Stimulated activated naive CD8-positive, alpha-beta T cell treated with anti-CD3 and anti-CD28 coated beads, Interleukin-15, amount 100 ng/mL, for 72 hours (primary cell): ENCODE measurements at regions not wholly inside any gene's neighbourhood (a gene's known extent, or its start where the extent isn't known, plus 50 kb on each side); places are given as distances from the start of the nearest gene placed in this dataset.
"Not testable (repeated sequence)": the region's sequence is repeated elsewhere in the genome, so short reads cannot be mapped to it uniquely, and the experiment has no call there.

Source experiments
- ATAC-seq: fragments of 150-1000 bp; cut with Tn5 transposase; 2 replicates; pipeline ENCODE4 v1.10.0; 2021; ENCODE audit warnings: mild to moderate bottlenecking, moderate library complexity
- DNase-seq, 2 donors: peaks; one replicate each; pipeline ENCODE4 v3.0.0; 2021 to 2022
- H3K27ac Mint-ChIP-seq, 2 donors: one replicate each; pipeline ENCODE4 v1.8.0; 2022; ENCODE audit warnings: mild to moderate bottlenecking in 2 of 2, mixed read lengths in 2 of 2, moderate library complexity in 2 of 2
- H3K27me3 Mint-ChIP-seq: one replicate; pipeline ENCODE4 v1.8.0; 2022; ENCODE audit warnings: mixed read lengths
- H3K4me1 Mint-ChIP-seq: one replicate; pipeline ENCODE4 v1.8.0; 2022; ENCODE audit warnings: mild to moderate bottlenecking, mixed read lengths
- H3K4me3 Mint-ChIP-seq, 2 donors: one replicate each; pipeline ENCODE4 v1.8.0; 2022; ENCODE audit warnings: mild to moderate bottlenecking in 2 of 2, mixed read lengths in 2 of 2, moderate library complexity in 1 of 2
- H3K9me3 Mint-ChIP-seq, 2 donors: one replicate each; pipeline ENCODE4 v1.8.0; 2022; ENCODE audit warnings: mixed read lengths in 2 of 2

DNA sequence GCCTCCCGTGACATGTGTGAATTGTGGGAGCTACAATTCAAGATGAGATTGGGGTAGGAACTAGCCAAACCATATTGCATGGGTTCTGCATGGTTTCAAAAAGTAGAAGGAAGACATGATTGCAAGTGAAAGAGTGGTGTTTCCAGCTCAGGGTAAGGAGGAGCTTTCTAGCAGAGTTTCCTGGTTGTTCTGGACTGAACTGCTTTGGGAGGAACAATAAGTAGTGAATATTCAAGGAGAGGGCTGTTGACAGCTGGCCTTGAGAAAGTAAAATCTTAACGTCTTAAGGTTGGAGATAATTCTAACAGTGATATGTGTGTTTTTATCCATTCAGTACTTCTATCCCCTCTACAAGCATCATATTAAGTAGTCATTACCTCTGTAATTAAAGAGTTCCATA is 62.2 kb upstream of the PRKG1 start:
- Mint-ChIP-seq H3K4me1 (no peaks in the 10 kb centered on the region), H3K9me3 (no peaks in the 10 kb centered on the region), H3K27ac (no peak overlapping the region), H3K4me3 (no peak overlapping the region), H3K27me3 (no peaks in the 10 kb centered on the region)
- ATAC-seq = no peak
- DNase-seq = no peak

GRCh38 chr10:51014680-51015389 is 59.5 kb upstream of the PRKG1 start:
- no peak overlapping the region for H3K4me3 Mint-ChIP-seq
- no peak overlapping the region for H3K27ac Mint-ChIP-seq
- no peak for ATAC-seq
- DNase-seq = no peak
- no peaks in the 10 kb centered on the region for H3K9me3 Mint-ChIP-seq
- H3K27me3 Mint-ChIP-seq = no peaks in the 10 kb centered on the region
- H3K4me1 Mint-ChIP-seq = no peaks in the 10 kb centered on the region

GRCh38 chr10:51015390-51015754 is 58.9 kb upstream of the PRKG1 start:
- not testable (repeated sequence) for H3K4me3 Mint-ChIP-seq, H3K4me1 Mint-ChIP-seq, ATAC-seq, H3K9me3 Mint-ChIP-seq, DNase-seq, H3K27me3 Mint-ChIP-seq, H3K27ac Mint-ChIP-seq

GRCh38 chr10:51020200-51020599 is 54.1 kb upstream of the PRKG1 start:
- ATAC-seq (no peak), DNase-seq (no peak)
- Mint-ChIP-seq H3K4me3 (no peak overlapping the region), H3K4me1 (no peaks in the 10 kb centered on the region), H3K9me3 (no peaks in the 10 kb centered on the region), H3K27ac (no peak overlapping the region), H3K27me3 (no peaks in the 10 kb centered on the region)

- Mint-ChIP-seq H3K4me3 (no peak overlapping the region), H3K9me3 (no peaks in the 10 kb centered on the region), H3K4me1 (no peaks in the 10 kb centered on the region), H3K27ac (no peak overlapping the region), H3K27me3 (no peaks in the 10 kb centered on the region)
- DNase-seq (no peak), ATAC-seq (no peak)
Measured at GRCh38 chr10:51022933-51023585, 51.2 kb upstream of the PRKG1 start.

DNA sequence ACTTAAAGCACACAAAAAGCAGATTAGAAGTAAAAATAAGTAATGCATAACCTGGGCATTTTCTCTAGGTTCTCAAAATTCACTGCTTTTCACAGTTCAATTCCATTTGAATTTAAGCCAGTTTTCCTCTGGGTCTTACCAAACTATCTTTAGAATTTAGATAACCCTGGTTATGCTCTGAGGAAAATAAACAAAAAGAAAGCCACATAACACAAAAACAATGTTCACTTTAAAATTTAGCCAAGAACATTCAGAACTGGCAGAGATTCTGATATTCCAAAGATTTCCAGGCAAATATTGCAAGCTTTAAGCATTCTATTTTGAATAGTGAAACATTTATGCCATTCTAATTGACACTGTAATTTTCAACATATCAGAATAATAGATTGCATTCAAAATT is 50.7 kb upstream of the PRKG1 start:
- Mint-ChIP-seq H3K27me3 (no peaks in the 10 kb centered on the region), H3K4me1 (no peaks in the 10 kb centered on the region), H3K4me3 (no peak overlapping the region), H3K27ac (no peak overlapping the region), H3K9me3 (no peaks in the 10 kb centered on the region)
- no peak for ATAC-seq
- no peak for DNase-seq
